ENCODE measurements at regions not wholly inside any gene's neighbourhood (a gene's known extent, or its start where the extent isn't known, plus 50 kb on each side); places are given as distances from the start of the nearest gene placed in this dataset.

DNA sequence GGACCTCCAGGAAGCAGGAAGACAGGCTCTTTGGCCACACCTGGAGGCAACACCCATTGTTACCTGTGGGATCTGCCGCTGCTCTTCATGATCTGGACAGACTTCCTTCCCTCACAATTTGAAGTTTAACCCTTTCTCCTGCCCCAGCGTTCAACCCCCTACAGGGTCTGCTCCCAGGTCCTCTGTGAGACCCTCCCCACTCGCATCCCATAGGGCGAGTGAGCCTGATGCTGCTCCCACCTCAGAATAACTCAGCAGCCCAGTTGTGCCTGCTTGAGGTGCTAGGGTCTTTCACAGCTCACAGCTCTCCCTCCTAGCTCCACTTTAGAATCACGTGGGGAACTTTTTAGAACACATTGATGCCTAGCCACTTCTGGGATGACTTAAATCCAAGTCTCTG lies 61.8 kb upstream of the C10orf90 start:
- intact Hi-C loops (cut with micrococcal nuclease) = no loop called here
- ATAC-seq (no peak), DNase-seq (no peak)
- Mint-ChIP-seq H3K9me3 (no peaks in the 10 kb centered on the region), H3K36me3 (ENCODE audit: low read depth) (no peaks in the 10 kb centered on the region), H3K27ac (no peak overlapping the region), H3K27me3 (no peaks in the 10 kb centered on the region), H3K4me1 (ENCODE audit: low read depth) (no peaks in the 10 kb centered on the region), H3K4me3 (no peak overlapping the region)
- ChIA-PET POLR2A (no interaction called here), CTCF (no interaction called here)
- TF ChIP-seq, protein P1, sequence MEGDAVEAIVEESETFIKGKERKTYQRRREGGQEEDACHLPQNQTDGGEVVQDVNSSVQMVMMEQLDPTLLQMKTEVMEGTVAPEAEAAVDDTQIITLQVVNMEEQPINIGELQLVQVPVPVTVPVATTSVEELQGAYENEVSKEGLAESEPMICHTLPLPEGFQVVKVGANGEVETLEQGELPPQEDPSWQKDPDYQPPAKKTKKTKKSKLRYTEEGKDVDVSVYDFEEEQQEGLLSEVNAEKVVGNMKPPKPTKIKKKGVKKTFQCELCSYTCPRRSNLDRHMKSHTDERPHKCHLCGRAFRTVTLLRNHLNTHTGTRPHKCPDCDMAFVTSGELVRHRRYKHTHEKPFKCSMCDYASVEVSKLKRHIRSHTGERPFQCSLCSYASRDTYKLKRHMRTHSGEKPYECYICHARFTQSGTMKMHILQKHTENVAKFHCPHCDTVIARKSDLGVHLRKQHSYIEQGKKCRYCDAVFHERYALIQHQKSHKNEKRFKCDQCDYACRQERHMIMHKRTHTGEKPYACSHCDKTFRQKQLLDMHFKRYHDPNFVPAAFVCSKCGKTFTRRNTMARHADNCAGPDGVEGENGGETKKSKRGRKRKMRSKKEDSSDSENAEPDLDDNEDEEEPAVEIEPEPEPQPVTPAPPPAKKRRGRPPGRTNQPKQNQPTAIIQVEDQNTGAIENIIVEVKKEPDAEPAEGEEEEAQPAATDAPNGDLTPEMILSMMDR (IDR thresholded peaks at IDR 0.05) = no peak

DNA sequence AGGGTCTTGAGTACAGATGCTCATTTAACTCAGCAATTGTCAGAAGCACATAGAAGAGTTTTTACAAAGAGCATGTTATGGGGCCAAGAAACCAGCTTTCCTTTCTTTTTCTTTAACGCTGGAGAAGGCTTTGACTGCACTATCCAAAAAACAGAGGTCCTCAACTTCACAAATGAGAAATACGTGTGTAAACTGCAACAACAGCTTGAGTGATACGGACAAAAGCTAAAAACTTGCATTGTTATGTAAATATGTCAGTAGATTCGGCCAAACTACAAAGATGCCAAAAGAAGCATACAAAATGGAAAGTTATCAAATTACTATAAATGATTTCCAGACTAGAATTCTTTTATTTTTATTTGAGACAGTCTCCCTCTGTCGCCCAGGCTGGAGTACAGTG lies 62.4 kb upstream of the C10orf90 start:
- TF ChIP-seq, protein P1 (IDR thresholded peaks at IDR 0.05) = no peak
- Mint-ChIP-seq H3K27ac (no peak overlapping the region), H3K4me1 (ENCODE audit: low read depth) (no peaks in the 10 kb centered on the region), H3K9me3 (no peaks in the 10 kb centered on the region), H3K36me3 (ENCODE audit: low read depth) (no peaks in the 10 kb centered on the region), H3K27me3 (no peaks in the 10 kb centered on the region), H3K4me3 (no peak overlapping the region)
- DNase-seq (no peak), ATAC-seq (no peak)
- ChIA-PET CTCF (no interaction called here), POLR2A (no interaction called here)
- intact Hi-C loops (cut with micrococcal nuclease) = no loop called here

DNA sequence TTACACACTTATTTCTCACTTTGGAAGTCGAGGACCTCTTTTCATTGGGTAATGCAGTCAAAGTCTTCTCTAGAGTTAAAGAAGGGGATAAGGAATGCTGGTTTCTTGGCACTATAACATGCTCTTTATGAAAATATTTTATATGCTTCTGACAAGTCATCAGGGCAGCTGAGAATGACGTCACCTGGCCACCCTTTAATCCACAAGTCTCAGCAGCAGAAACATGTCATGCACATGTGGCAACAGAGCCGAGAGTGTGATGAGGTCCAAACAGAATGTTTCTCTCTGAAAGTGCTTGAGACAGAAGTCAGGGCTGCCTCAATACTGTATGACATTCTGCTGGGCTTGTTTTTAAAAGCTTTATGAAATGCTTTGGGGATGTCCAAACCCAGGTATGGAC lies 63.5 kb upstream of the C10orf90 start:
- intact Hi-C loops (cut with micrococcal nuclease) = no loop called here
- no peak overlapping the region for H3K27ac Mint-ChIP-seq
- TF ChIP-seq, protein P1 (IDR thresholded peaks at IDR 0.05) = no peak
- no peak overlapping the region for H3K4me3 Mint-ChIP-seq
- ATAC-seq = no peak
- POLR2A ChIA-PET = no interaction called here
- no peak for DNase-seq
- no peaks in the 10 kb centered on the region for H3K9me3 Mint-ChIP-seq
- no peaks in the 10 kb centered on the region for H3K27me3 Mint-ChIP-seq
- H3K36me3 Mint-ChIP-seq (ENCODE audit: low read depth) = no peaks in the 10 kb centered on the region
- H3K4me1 Mint-ChIP-seq (ENCODE audit: low read depth) = no peaks in the 10 kb centered on the region
- CTCF ChIA-PET = no interaction called here

DNA sequence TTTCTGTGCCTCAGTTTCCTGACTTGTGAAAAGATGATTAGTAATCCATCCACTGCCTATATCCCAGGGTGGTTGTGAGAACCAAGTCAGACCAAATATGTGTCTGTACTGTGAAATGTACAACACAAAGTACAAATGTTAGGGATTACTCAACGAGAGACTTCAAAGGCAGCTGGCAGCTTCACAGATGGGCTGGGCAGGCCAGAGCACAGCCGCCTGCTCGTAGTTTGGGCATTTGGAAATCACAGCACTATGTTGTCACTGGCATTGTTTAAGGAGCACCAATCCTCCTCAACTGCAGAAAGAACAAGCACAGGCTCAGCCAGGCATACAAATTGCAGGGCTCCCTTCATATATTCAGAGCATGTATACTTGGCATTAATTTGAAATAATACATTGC lies 64.5 kb upstream of the C10orf90 start:
- no peaks in the 10 kb centered on the region for H3K4me1 Mint-ChIP-seq (ENCODE audit: low read depth)
- TF ChIP-seq, protein P1 (IDR thresholded peaks at IDR 0.05) = no peak
- H3K4me3 Mint-ChIP-seq = no peak overlapping the region
- DNase-seq (no peak), ATAC-seq (no peak)
- H3K36me3 Mint-ChIP-seq (ENCODE audit: low read depth) = no peaks in the 10 kb centered on the region
- intact Hi-C loops (cut with micrococcal nuclease) = no loop called here
- ChIA-PET POLR2A (no interaction called here), CTCF (no interaction called here)
- H3K27me3 Mint-ChIP-seq = no peaks in the 10 kb centered on the region
- no peak overlapping the region for H3K27ac Mint-ChIP-seq
- H3K9me3 Mint-ChIP-seq = no peaks in the 10 kb centered on the region

DNA sequence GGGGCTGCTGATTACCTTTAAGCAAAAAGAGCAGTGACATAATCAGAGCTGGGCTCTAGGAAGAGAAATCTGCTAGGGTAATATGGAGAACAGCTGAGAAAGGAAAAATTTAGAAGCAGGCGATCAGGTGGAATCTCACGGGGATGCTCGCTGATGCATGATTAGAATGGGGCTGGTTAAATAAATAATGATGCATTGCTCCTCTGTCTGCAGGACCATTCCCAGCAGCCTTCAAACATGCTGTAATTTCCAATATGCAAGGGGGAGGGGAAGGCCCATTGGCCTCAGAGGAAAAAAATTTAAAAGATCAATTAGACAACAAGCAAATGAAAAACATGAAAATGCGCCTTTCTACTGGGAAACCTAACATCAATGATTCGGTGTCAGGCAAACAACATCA lies 65.6 kb upstream of the C10orf90 start:
- intact Hi-C loops (cut with micrococcal nuclease) = no loop called here
- Mint-ChIP-seq H3K4me1 (ENCODE audit: low read depth) (no peaks in the 10 kb centered on the region), H3K4me3 (no peak overlapping the region), H3K27ac (no peak overlapping the region), H3K36me3 (ENCODE audit: low read depth) (no peaks in the 10 kb centered on the region), H3K9me3 (no peaks in the 10 kb centered on the region), H3K27me3 (no peaks in the 10 kb centered on the region)
- DNase-seq (no peak), ATAC-seq (no peak)
- TF ChIP-seq, protein P1 (IDR thresholded peaks at IDR 0.05) = no peak
- CTCF ChIA-PET = no interaction called here
- POLR2A ChIA-PET = no interaction called here

All from activated CD8-positive, alpha-beta T cell treated with anti-CD3 and anti-CD28 coated beads for 36 hours (primary cell).